Endothelial cell of umbilical vein (primary cell): ENCODE measurements at regions not wholly inside any gene's neighbourhood (a gene's known extent, or its start where the extent isn't known, plus 50 kb on each side); places are given as distances from the start of the nearest gene placed in this dataset.

Source experiments
- BruUV-seq: library from RNA; stranded (reverse); fragments of 400-500 nt; replicated peaks from 2 replicates; lab custom pipeline; 2021; lab: Mats Ljungman, UMichigan
- CTCF ChIA-PET: fragments of 300-600, 350-600 bp; sonication (Branson Sonifier 250); formaldehyde crosslinking; loops from one replicate; lab custom pipeline; 2021; ENCODE audit warnings: antibody characterized with exemption, inconsistent platforms; lab: Charles Lee
- POLR2A ChIA-PET: fragments of 300-600, 350-600 bp; sonication (Branson Sonifier 250); formaldehyde crosslinking; loops from one replicate; lab custom pipeline; 2021; ENCODE audit warnings: antibody characterized with exemption, inconsistent platforms; lab: Charles Lee
- DNase-seq: peaks from one replicate; pipeline ENCODE4 v3.0.0-alpha.2; 2011; ENCODE audit warnings: low read depth, low spot score
- FAIRE-seq: peaks from 2 replicates; lab custom pipeline; 2011; peaks lifted over from hg19 to GRCh38; lab: Jason Lieb, UNC
- H2AFZ ChIP-seq: 2 replicates; pipeline ENCODE4 v1.6.0; 2012; ENCODE audit warnings: low read depth, low read length, control low read depth, inconsistent platforms
- H3K27ac ChIP-seq: 2 replicates; pipeline ENCODE4 v1.5.1; 2011; ENCODE audit warnings: low read depth, mild to moderate bottlenecking, control low read depth, low read length, moderate library complexity; ENCODE audit not compliant: insufficient read depth
- H3K27me3 ChIP-seq, 2 experiments: 2 replicates each; pipeline versions ENCODE4 v1.6.0 to v1.6.1; 2011; ENCODE audit warnings: low read length in 2 of 2, mixed read lengths in 1 of 2; ENCODE audit not compliant: control insufficient read depth in 2 of 2, insufficient read depth in 2 of 2
- H3K36me3 ChIP-seq, 2 experiments: 2 replicates in 1 of 2; 3 replicates in 1 of 2; pipeline ENCODE4 v1.5.1; 2011; ENCODE audit warnings: low read length in 2 of 2, mild to moderate bottlenecking in 1 of 2, moderate library complexity in 1 of 2; ENCODE audit not compliant: control insufficient read depth in 2 of 2, insufficient read depth in 2 of 2; ENCODE audit errors: extremely low read depth in 1 of 2
- H3K4me1 ChIP-seq: 3 replicates; pipeline ENCODE4 v1.5.1; 2011; ENCODE audit warnings: mild to moderate bottlenecking, low read length; ENCODE audit not compliant: control insufficient read depth, insufficient read depth; ENCODE audit errors: extremely low read depth
- H3K4me2 ChIP-seq: 2 replicates; pipeline ENCODE4 v1.6.1; 2011; ENCODE audit warnings: low read length, control low read depth, mixed read lengths; ENCODE audit not compliant: insufficient read depth
- H3K4me3 ChIP-seq, 3 experiments: fragments of 200-600 bp in 1 of 3; sonication (generic), shearing (Covaris generic) in 1 of 3; replicated peaks in 1 of 3; 2 replicates each; pipeline ENCODE4 v1.5.1; 2011 to 2016; ENCODE audit warnings: control low read depth in 3 of 3, low read length in 3 of 3, mild to moderate bottlenecking in 2 of 3, inconsistent platforms in 1 of 3, low read depth in 1 of 3, moderate library complexity in 1 of 3; ENCODE audit not compliant: insufficient read depth in 1 of 3
- H3K79me2 ChIP-seq: 2 replicates; pipeline ENCODE4 v1.6.0; 2012; ENCODE audit warnings: low read length, inconsistent platforms; ENCODE audit not compliant: control insufficient read depth, insufficient read depth
- H3K9ac ChIP-seq: replicated peaks from 2 replicates; pipeline ENCODE3; 2011; ENCODE audit warnings: low read length, control low read depth; ENCODE audit not compliant: insufficient read depth; ENCODE audit errors: extremely low read depth
- H3K9me1 ChIP-seq: replicated peaks from 3 replicates; pipeline ENCODE4 v1.6.0; 2011; ENCODE audit warnings: mild to moderate bottlenecking, low read length; ENCODE audit not compliant: control insufficient read depth, insufficient read depth; ENCODE audit errors: extremely low read depth
- H3K9me3 ChIP-seq: replicated peaks from 2 replicates; pipeline ENCODE4 v1.5.1; 2012; ENCODE audit warnings: low read length, inconsistent platforms; ENCODE audit not compliant: control insufficient read depth, insufficient read depth
- H4K20me1 ChIP-seq: replicated peaks from 2 replicates; pipeline ENCODE3; 2011; ENCODE audit warnings: mild to moderate bottlenecking, low read length; ENCODE audit not compliant: control insufficient read depth, insufficient read depth; ENCODE audit errors: extremely low read depth
- CTCF ChIP-seq, 2 donors: IDR thresholded peaks; 1 replicate in 1 of 2; 2 replicates in 1 of 2; pipeline ENCODE4 v1.5.1; 2011; ENCODE audit warnings: low read length in 2 of 2, mild to moderate bottlenecking in 2 of 2, moderate library complexity in 2 of 2, control low read depth in 1 of 2, inconsistent platforms in 1 of 2, low read depth in 1 of 2; ENCODE audit not compliant: insufficient read depth in 1 of 2; ENCODE audit errors: extremely low read depth in 1 of 2
- EZH2 ChIP-seq: IDR thresholded peaks from 2 replicates; pipeline ENCODE4 v1.6.1; 2012; ENCODE audit warnings: borderline replicate concordance, low read depth, mild to moderate bottlenecking, moderate library complexity, low read length, inconsistent platforms; ENCODE audit not compliant: severe bottlenecking
- FOS ChIP-seq: IDR thresholded peaks from 2 replicates; pipeline ENCODE4 v1.6.1; 2011; ENCODE audit warnings: mild to moderate bottlenecking, low read length, moderate library complexity, borderline replicate concordance; ENCODE audit not compliant: insufficient read depth
- GATA2 ChIP-seq: IDR thresholded peaks from 2 replicates; pipeline ENCODE4 v1.7.0; 2011; ENCODE audit warnings: low read depth, mild to moderate bottlenecking, moderate library complexity, mixed read lengths, low read length; ENCODE audit not compliant: insufficient read length, insufficient read depth
- JUN ChIP-seq: IDR thresholded peaks from 2 replicates; pipeline ENCODE4 v1.6.1; 2011; ENCODE audit warnings: borderline replicate concordance, low read depth; ENCODE audit not compliant: insufficient read length, insufficient read depth
- POLR2A ChIP-seq: IDR thresholded peaks from 2 replicates; pipeline ENCODE4 v1.6.1; 2012; ENCODE audit warnings: low read depth, mild to moderate bottlenecking, control low read depth, low read length
- POLR2AphosphoS5 ChIP-seq: IDR thresholded peaks from 2 replicates; pipeline ENCODE4 v1.6.1; 2012; ENCODE audit warnings: low read depth, mild to moderate bottlenecking, control low read depth, low read length, moderate library complexity; ENCODE audit not compliant: insufficient read depth
- dilution Hi-C: fragments of 300-500 bp; cut with MboI; formaldehyde crosslinking; loops from one replicate; pipeline ENCODE4 v1.15.0; 2019; ENCODE audit warnings: low sequenced_read_pairs; ENCODE audit not compliant: extremely low pct_ligation_motif_present
- intact Hi-C: fragments of 100-400 bp; cut with micrococcal nuclease; formaldehyde crosslinking; loops from one replicate; pipeline ENCODE4 v1.10.0; 2022

- no peaks in the 10 kb centered on the region for H3K4me1 ChIP-seq
- peaks cover 6% of the 10 kb centered on the region for H3K9me3 ChIP-seq
- intact Hi-C loops (no loop called here), dilution Hi-C loops (no loop called here)
- no peak overlapping the region for H2AFZ ChIP-seq
- no peaks in the 10 kb centered on the region for H3K36me3 ChIP-seq
- H3K4me3 ChIP-seq, result no peak overlapping the region
- FAIRE-seq (no peak), DNase-seq (no peak)
- H3K27ac ChIP-seq, result no peak overlapping the region
- H3K27me3 ChIP-seq, result no peaks in the 10 kb centered on the region
- TF ChIP-seq POLR2AphosphoS5 (no peak), GATA2 (no peak), CTCF (IDR thresholded peaks at IDR 0.05; ENCODE audit: extremely low read depth in 1 of 2, insufficient read depth in 1 of 2, low read depth in 1 of 2, low read length in 2 of 2) (no peak)
- no peaks in the 10 kb centered on the region for H3K79me2 ChIP-seq
- no peak overlapping the region for H3K9ac ChIP-seq
- no TSS peak for BruUV-seq
- CTCF ChIA-PET, result no interaction called here
- H3K9me1 ChIP-seq, result no peaks in the 10 kb centered on the region
- H4K20me1 ChIP-seq, result no peaks in the 10 kb centered on the region
- no peak overlapping the region for H3K4me2 ChIP-seq
- POLR2A ChIA-PET, result no interaction called here
Observed at GRCh38 chr11:70930215-70930614, 322.2 kb downstream of the SHANK2 start.

GRCh38 chr11:70931430-70931829 is 320.9 kb downstream of the SHANK2 start:
- CTCF ChIA-PET, result no interaction called here
- dilution Hi-C loops, result no loop called here

More at GRCh38 chr11:70931430-70931829, 320.9 kb downstream of the SHANK2 start:
- Histone ChIP-seq H3K9me3 (peaks cover 6% of the 10 kb centered on the region), H3K9ac (no peak overlapping the region), H2AFZ (no peak overlapping the region), H3K9me1 (no peaks in the 10 kb centered on the region), H3K4me3 (no peak overlapping the region), H3K27me3 (no peaks in the 10 kb centered on the region), H3K27ac (no peak overlapping the region), H3K4me2 (no peak overlapping the region), H3K36me3 (no peaks in the 10 kb centered on the region), H4K20me1 (no peaks in the 10 kb centered on the region), H3K4me1 (no peaks in the 10 kb centered on the region), H3K79me2 (no peaks in the 10 kb centered on the region)
- POLR2A ChIA-PET, result no interaction called here
- TF ChIP-seq CTCF (IDR thresholded peaks at IDR 0.05; ENCODE audit: extremely low read depth in 1 of 2, insufficient read depth in 1 of 2, low read depth in 1 of 2, low read length in 2 of 2) (no peak), FOS (no peak), EZH2 (no peak), JUN (no peak), POLR2A (no peak)
- intact Hi-C loops, result no loop called here
- no TSS peak for BruUV-seq
- DNase-seq (no peak), FAIRE-seq (no peak)
